A549 (cell line): ENCODE measurements at regions not wholly inside any gene's neighbourhood (a gene's known extent, or its start where the extent isn't known, plus 50 kb on each side); places are given as distances from the start of the nearest gene placed in this dataset.

Experiments
- BHLHE40 ChIP-seq: IDR thresholded peaks from 2 replicates; pipeline ENCODE4 v1.6.1; 2012; ENCODE audit warnings: low read depth, low read length, inconsistent platforms
- RCOR1 ChIP-seq: fragments of 150-350 bp; IDR thresholded peaks from 2 replicates; pipeline ENCODE4 v1.6.1; 2014; ENCODE audit warnings: antibody characterized with exemption, low read length, low read depth

DNA sequence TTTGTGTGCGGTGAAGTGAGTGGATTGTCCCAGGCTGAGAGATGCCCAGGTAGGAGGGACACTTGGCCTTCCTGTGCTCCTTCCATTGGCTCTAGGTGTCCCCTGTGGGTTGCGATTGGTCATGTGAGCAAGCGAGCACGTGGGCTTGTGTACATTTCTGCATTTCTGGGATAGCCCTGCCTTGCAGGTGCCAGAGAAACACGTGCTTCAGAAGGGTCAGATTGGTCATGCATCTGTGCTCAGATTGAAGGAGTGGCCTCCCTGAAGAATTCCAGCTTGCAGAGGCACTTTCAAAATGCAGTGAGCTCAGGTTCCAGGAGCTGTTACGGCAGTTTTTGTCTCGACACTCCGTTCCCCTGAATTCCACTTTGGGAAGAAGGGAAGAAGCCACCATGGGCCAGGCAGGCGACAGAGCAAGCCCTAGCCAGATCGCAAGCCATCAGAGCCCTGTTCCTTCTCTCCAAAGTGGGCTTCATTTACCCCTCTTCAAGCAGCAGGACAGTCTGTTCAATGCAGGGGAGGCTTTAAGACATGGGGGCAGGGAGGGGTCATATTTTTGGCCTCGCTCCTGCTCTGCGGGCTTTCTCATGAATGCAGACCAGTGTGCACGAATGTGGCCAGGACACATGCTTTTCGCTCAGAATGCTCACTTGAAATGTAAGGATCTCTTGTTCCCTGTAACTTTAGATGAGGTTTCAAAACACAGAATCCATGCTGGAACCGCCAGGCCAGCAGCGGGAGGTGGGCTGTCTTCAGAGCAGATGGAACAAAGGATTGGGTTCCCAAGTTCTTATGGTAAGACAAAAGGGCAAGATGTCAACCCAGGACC lies 78.6 kb upstream of the AKAP12 start:
- TF ChIP-seq BHLHE40 (no peak), RCOR1 (no peak)
